ENCODE measurements at regions not wholly inside any gene's neighbourhood (a gene's known extent, or its start where the extent isn't known, plus 50 kb on each side); places are given as distances from the start of the nearest gene placed in this dataset.

DNA sequence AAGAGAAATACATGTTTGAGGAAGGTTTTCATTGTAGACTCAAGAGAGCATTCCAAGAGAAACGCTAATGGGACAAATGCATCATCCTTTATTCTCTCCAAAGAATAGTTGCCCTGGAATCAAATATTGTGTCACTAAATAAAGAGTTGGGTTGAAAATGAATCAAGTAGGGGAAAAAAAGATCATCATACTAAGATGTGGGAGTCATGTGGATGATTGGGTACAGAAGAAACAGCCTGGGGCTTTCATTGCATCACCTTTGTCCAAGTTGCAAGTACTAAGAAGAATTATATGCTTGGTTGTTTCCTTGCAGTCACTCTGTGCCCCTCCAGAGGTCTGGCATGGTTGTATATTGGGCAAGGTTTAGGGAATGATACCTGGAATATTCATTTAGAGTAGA lies 658.9 kb downstream of the TOX3 start:
- TF ChIP-seq, protein P1, sequence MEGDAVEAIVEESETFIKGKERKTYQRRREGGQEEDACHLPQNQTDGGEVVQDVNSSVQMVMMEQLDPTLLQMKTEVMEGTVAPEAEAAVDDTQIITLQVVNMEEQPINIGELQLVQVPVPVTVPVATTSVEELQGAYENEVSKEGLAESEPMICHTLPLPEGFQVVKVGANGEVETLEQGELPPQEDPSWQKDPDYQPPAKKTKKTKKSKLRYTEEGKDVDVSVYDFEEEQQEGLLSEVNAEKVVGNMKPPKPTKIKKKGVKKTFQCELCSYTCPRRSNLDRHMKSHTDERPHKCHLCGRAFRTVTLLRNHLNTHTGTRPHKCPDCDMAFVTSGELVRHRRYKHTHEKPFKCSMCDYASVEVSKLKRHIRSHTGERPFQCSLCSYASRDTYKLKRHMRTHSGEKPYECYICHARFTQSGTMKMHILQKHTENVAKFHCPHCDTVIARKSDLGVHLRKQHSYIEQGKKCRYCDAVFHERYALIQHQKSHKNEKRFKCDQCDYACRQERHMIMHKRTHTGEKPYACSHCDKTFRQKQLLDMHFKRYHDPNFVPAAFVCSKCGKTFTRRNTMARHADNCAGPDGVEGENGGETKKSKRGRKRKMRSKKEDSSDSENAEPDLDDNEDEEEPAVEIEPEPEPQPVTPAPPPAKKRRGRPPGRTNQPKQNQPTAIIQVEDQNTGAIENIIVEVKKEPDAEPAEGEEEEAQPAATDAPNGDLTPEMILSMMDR (IDR thresholded peaks at IDR 0.05): no peak
- DNase-seq (ENCODE audit: low spot score): no peak
- Histone ChIP-seq H3K27ac (no peak overlapping the region), H3K4me3 (no peak overlapping the region)

DNA sequence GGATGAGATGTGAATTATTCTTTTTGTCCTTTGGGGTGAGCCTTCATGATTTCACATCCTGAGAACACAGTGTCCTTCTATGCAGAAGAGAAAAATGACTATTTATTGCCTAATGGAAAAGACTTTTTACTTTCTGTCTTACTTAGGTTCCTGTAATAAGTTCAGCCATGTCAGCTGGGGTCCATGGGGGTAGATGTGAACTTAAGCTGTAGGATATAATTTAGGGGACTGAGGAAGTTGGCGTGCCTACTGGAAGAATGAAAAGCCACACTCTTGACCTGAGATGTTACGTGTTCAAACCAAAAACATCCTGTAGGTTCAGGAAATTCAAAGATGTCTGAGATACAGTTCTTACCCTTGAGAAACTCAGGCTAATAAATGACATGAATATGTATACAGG lies 660.5 kb downstream of the TOX3 start:
- Histone ChIP-seq H3K4me3 (no peak overlapping the region), H3K27ac (no peak overlapping the region)
- TF ChIP-seq, protein P1 (IDR thresholded peaks at IDR 0.05): no peak
- DNase-seq (ENCODE audit: low spot score): no peak

DNA sequence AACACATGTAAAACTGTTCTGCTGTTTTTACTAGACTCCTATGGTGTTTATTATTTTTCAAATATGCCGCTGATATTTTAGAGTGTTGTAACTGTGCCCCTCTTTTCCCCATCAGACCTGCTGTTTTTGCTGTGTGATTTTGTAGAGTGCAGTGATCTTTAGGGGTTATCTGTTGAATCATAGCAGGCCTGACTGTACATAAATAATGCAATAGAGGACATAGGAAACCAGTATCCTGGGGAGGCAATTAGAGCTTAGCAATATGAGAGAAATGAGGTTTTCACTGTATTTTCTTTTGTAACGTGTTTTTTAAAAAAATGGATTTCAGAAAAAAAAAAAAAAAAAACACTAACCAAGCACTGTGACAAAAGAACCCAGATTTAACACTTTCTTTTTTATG lies 662.2 kb downstream of the TOX3 start:
- TF ChIP-seq, protein P1 (IDR thresholded peaks at IDR 0.05): no peak
- no peak overlapping the region for H3K4me3 ChIP-seq

DNA sequence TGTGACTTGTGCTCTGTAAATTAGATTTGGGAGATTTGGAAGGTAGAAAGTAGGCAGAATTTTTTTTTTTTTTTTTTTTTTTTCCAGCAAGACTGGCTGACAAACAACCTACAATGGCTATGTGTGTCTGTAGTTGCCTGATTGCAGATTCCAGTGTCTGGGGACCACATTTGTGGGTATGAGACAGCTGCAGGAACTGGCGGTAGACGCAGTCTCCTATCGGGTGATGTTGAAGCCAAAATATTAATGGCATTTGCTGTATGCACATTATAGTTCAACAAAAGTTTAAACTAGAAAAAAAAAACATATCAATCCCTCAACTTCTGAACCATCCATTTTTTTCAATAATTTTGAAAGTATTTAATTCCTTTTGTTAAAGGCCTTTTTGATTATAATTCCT lies 665.2 kb downstream of the TOX3 start:
- H3K4me3 ChIP-seq: no peak overlapping the region
- TF ChIP-seq, protein P1 (IDR thresholded peaks at IDR 0.05): no peak

More for the DNA sequence above, 662.2 kb downstream of the TOX3 start:
- DNase-seq (ENCODE audit: low spot score): no peak
- no peak overlapping the region for H3K27ac ChIP-seq

DNA sequence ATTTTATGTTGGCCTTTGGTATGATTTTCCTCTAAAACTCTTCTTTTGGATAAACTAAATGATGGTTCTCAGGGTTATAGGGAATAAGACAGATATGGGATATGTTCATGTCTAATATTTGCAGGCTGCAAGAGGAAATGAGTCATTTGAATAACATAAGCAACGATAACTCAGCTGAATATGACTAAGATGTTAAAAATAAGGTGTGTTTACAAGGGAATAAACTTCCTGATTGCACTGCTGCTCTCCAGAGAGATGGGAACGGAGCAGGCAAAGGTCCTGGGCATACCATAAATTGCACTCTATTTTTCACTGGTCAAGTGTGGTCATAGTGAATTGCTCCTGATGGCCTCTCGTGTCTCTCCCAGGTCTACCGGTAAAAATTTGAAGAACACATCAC lies 666.2 kb downstream of the TOX3 start:
- TF ChIP-seq, protein P1 (IDR thresholded peaks at IDR 0.05): no peak
- no peak for DNase-seq (ENCODE audit: low spot score)

More for the DNA sequence above, 665.2 kb downstream of the TOX3 start:
- H3K27ac ChIP-seq: no peak overlapping the region
- DNase-seq (ENCODE audit: low spot score): no peak

DNA sequence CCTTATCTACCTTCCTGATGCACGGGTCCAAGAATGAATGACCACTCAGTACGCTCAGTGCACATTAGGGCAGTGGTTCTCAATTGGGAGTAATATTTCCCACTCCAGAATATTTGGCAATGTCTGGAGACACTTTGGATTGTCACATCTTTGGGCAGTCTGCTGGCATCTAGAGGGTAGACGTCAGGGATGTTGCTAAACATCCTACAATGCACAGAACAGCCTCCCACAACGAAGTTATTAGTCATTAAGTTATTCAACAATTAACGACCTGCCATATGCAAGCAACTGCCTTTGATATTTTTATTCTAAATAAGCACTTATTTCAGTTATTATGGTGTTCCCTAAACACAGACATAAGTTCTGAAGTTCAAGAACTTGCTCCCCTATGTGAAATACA lies 669.3 kb downstream of the TOX3 start:
- H3K4me3 ChIP-seq: no peak overlapping the region
- H3K27ac ChIP-seq: no peak overlapping the region
- TF ChIP-seq, protein P1 (IDR thresholded peaks at IDR 0.05): no peak
- no peak for DNase-seq (ENCODE audit: low spot score)

More for the DNA sequence above, 666.2 kb downstream of the TOX3 start:
- Histone ChIP-seq H3K27ac (no peak overlapping the region), H3K4me3 (no peak overlapping the region)

DNA sequence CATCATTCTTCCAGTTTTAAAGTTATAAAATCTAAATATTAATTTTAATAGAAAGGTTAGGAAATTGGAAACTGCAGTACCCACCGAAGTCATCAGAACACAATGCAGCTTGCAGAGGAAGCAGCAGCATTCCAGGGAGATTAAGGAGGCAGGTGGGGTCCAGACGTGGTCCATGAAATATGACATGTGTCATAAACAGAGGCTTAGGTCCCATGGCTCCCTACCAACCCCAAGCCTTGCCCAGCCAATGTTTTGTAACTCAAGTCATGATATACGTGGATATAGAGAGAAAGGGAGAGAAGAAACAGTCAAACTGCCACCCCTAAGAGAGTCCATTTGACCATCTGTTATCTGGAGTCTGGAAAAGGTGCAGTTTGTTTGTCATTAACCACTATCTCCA lies 670.0 kb downstream of the TOX3 start:
- H3K4me3 ChIP-seq: no peak overlapping the region
- no peak for DNase-seq (ENCODE audit: low spot score)
- H3K27ac ChIP-seq: no peak overlapping the region
- TF ChIP-seq, protein P1 (IDR thresholded peaks at IDR 0.05): no peak
